ENCODE measurements at regions not wholly inside any gene's neighbourhood (a gene's known extent, or its start where the extent isn't known, plus 50 kb on each side); places are given as distances from the start of the nearest gene placed in this dataset.

- no peak for TF ChIP-seq CTCF (IDR thresholded peaks at IDR 0.05; ENCODE audit: insufficient read depth, low read length, missing control alignments)
- ChIA-PET CTCF (interaction anchor here (0.9 kb wide), 1 partner anchor 26 kb away, joined by 4 read pairs; no protein-coding TSS in a partner anchor), POLR2A (no interaction called here)
- DNase-seq (ENCODE audit: low read depth, low spot score): peak; percentile 7
- no peak overlapping the region for H3K4me3 ChIP-seq (ENCODE audit: low read depth, low read length)
These were observed 118.0 kb downstream of the OTUD1 start for GRCh38 chr10:23556727-23557440.

GRCh38 chr10:23557777-23558176 is 118.9 kb downstream of the OTUD1 start:
- no peak for DNase-seq (ENCODE audit: low read depth, low spot score)
- POLR2A ChIA-PET: no interaction called here
- H3K4me3 ChIP-seq (ENCODE audit: low read depth, low read length): no peak overlapping the region
- CTCF ChIA-PET: interaction anchor here (1.6 kb wide), 1 partner anchor 243 kb away, joined by 4 read pairs; no protein-coding TSS in a partner anchor
- TF ChIP-seq CTCF (IDR thresholded peaks at IDR 0.05; ENCODE audit: insufficient read depth, low read length, missing control alignments): no peak

GRCh38 chr10:23558361-23558799 is 119.5 kb downstream of the OTUD1 start:
- ChIA-PET POLR2A (no interaction called here), CTCF (interaction anchor here (0.7 to 1.6 kb wide), 2 partner anchors 108 to 244 kb away, joined by 3 to 4 read pairs; no protein-coding TSS in a partner anchor)
- TF ChIP-seq CTCF (IDR thresholded peaks at IDR 0.05; ENCODE audit: insufficient read depth, low read length, missing control alignments): no peak
- no peak overlapping the region for H3K4me3 ChIP-seq (ENCODE audit: low read depth, low read length)
- no peak for DNase-seq (ENCODE audit: low read depth, low spot score)

GRCh38 chr10:23568996-23569395 is 130.1 kb downstream of the OTUD1 start:
- POLR2A ChIA-PET: no interaction called here
- CTCF ChIA-PET: no interaction called here

GRCh38 chr10:23571884-23572283 is 133.0 kb downstream of the OTUD1 start:
- TF ChIP-seq CTCF (IDR thresholded peaks at IDR 0.05; ENCODE audit: insufficient read depth, low read length, missing control alignments): no peak
- ChIA-PET CTCF (no interaction called here), POLR2A (no interaction called here)
- DNase-seq (ENCODE audit: low read depth, low spot score): no peak
- no peak overlapping the region for H3K4me3 ChIP-seq (ENCODE audit: low read depth, low read length)

More at GRCh38 chr10:23568996-23569395, 130.1 kb downstream of the OTUD1 start:
- no peak for DNase-seq (ENCODE audit: low read depth, low spot score)
- no peak for TF ChIP-seq CTCF (IDR thresholded peaks at IDR 0.05; ENCODE audit: insufficient read depth, low read length, missing control alignments)
- H3K4me3 ChIP-seq (ENCODE audit: low read depth, low read length): no peak overlapping the region

- DNase-seq (ENCODE audit: low read depth, low spot score): no peak
- ChIA-PET POLR2A (no interaction called here), CTCF (no interaction called here)
- TF ChIP-seq CTCF (IDR thresholded peaks at IDR 0.05; ENCODE audit: insufficient read depth, low read length, missing control alignments): no peak
- no peak overlapping the region for H3K4me3 ChIP-seq (ENCODE audit: low read depth, low read length)
These were observed 143.1 kb downstream of the OTUD1 start for GRCh38 chr10:23581906-23582450.

Data from AG04449 (cell line).